Liver (tissue), 3 donors: ENCODE measurements at regions not wholly inside any gene's neighbourhood (a gene's known extent, or its start where the extent isn't known, plus 50 kb on each side); places are given as distances from the start of the nearest gene placed in this dataset.

ENCODE experiments used
- FOXA1 ChIP-seq: IDR thresholded peaks from 2 replicates; pipeline ENCODE4 v1.6.1; 2016; ENCODE audit warnings: antibody characterized with exemption
- JUND ChIP-seq, 2 donors: IDR thresholded peaks; 2 replicates each; pipeline ENCODE4 v1.6.1; 2016; ENCODE audit warnings: antibody characterized with exemption in 2 of 2
- TF ChIP-seq, protein P1 (sequence below): IDR thresholded peaks from 2 replicates; pipeline ENCODE4 v1.6.1; 2016; ENCODE audit warnings: antibody characterized with exemption, mild to moderate bottlenecking
- TF ChIP-seq, protein P2 (sequence below): IDR thresholded peaks from 2 replicates; pipeline ENCODE4 v1.6.1; 2016; ENCODE audit warnings: antibody characterized with exemption
- TF ChIP-seq, protein P3 (sequence below): fragments of 150-350 bp; IDR thresholded peaks from 2 replicates; pipeline ENCODE4 v1.5.1; 2017; ENCODE audit warnings: improper control_type of control experiment, low read depth, low read length; ENCODE audit not compliant: missing input control
- donor health status: healthy.
- donor health status: healthy.

GRCh38 chr7:131720703-131721102 is 164.3 kb upstream of the PODXL start:
- TF ChIP-seq, protein P1, sequence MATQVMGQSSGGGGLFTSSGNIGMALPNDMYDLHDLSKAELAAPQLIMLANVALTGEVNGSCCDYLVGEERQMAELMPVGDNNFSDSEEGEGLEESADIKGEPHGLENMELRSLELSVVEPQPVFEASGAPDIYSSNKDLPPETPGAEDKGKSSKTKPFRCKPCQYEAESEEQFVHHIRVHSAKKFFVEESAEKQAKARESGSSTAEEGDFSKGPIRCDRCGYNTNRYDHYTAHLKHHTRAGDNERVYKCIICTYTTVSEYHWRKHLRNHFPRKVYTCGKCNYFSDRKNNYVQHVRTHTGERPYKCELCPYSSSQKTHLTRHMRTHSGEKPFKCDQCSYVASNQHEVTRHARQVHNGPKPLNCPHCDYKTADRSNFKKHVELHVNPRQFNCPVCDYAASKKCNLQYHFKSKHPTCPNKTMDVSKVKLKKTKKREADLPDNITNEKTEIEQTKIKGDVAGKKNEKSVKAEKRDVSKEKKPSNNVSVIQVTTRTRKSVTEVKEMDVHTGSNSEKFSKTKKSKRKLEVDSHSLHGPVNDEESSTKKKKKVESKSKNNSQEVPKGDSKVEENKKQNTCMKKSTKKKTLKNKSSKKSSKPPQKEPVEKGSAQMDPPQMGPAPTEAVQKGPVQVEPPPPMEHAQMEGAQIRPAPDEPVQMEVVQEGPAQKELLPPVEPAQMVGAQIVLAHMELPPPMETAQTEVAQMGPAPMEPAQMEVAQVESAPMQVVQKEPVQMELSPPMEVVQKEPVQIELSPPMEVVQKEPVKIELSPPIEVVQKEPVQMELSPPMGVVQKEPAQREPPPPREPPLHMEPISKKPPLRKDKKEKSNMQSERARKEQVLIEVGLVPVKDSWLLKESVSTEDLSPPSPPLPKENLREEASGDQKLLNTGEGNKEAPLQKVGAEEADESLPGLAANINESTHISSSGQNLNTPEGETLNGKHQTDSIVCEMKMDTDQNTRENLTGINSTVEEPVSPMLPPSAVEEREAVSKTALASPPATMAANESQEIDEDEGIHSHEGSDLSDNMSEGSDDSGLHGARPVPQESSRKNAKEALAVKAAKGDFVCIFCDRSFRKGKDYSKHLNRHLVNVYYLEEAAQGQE = no peak
- TF ChIP-seq, protein P2, sequence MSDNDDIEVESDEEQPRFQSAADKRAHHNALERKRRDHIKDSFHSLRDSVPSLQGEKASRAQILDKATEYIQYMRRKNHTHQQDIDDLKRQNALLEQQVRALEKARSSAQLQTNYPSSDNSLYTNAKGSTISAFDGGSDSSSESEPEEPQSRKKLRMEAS = no peak
- TF ChIP-seq, protein P3, sequence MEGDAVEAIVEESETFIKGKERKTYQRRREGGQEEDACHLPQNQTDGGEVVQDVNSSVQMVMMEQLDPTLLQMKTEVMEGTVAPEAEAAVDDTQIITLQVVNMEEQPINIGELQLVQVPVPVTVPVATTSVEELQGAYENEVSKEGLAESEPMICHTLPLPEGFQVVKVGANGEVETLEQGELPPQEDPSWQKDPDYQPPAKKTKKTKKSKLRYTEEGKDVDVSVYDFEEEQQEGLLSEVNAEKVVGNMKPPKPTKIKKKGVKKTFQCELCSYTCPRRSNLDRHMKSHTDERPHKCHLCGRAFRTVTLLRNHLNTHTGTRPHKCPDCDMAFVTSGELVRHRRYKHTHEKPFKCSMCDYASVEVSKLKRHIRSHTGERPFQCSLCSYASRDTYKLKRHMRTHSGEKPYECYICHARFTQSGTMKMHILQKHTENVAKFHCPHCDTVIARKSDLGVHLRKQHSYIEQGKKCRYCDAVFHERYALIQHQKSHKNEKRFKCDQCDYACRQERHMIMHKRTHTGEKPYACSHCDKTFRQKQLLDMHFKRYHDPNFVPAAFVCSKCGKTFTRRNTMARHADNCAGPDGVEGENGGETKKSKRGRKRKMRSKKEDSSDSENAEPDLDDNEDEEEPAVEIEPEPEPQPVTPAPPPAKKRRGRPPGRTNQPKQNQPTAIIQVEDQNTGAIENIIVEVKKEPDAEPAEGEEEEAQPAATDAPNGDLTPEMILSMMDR = no peak
- TF ChIP-seq FOXA1 (no peak), JUND (IDR thresholded peaks at IDR 0.05) (no peak)
